ENCODE measurements at regions not wholly inside any gene's neighbourhood (a gene's known extent, or its start where the extent isn't known, plus 50 kb on each side); places are given as distances from the start of the nearest gene placed in this dataset.

DNA sequence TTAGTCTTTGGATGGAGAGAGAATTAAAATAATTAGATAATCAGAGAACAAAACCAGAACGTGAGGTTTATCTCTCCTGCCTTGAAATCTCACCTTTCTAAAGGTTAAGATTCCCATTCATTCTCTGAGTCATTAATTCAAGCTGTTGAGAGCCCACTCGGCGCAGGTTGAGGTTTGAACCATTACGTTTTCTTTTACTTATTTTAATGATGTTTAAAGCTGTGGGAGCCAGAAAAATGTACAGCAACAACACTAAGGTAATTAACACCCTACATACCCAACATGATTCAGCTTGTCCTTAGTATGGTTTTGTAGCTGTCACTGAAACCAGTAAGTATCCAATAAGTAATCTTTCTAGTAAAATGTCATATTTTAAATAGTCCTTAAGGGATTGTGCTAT, 153.0 kb upstream of the ANK3 start:
- Histone ChIP-seq H3K27me3 (ENCODE audit: control insufficient read depth in 1 of 2, insufficient read depth in 2 of 2, low read length in 2 of 2) (no peaks in the 10 kb centered on the region), H3K9me3 (ENCODE audit: control insufficient read depth in 1 of 2, insufficient read depth in 1 of 2, low read length in 2 of 2) (no peaks in the 10 kb centered on the region), H3K4me1 (ENCODE audit: insufficient read depth, low read length) (no peaks in the 10 kb centered on the region), H3K4me3 (ENCODE audit: low read length) (no peak overlapping the region), H3K27ac (ENCODE audit: low read depth in 1 of 2, low read length in 2 of 2) (no peak overlapping the region), H3K36me3 (ENCODE audit: insufficient read depth, low read length) (no peaks in the 10 kb centered on the region)
- TF ChIP-seq, protein P1, sequence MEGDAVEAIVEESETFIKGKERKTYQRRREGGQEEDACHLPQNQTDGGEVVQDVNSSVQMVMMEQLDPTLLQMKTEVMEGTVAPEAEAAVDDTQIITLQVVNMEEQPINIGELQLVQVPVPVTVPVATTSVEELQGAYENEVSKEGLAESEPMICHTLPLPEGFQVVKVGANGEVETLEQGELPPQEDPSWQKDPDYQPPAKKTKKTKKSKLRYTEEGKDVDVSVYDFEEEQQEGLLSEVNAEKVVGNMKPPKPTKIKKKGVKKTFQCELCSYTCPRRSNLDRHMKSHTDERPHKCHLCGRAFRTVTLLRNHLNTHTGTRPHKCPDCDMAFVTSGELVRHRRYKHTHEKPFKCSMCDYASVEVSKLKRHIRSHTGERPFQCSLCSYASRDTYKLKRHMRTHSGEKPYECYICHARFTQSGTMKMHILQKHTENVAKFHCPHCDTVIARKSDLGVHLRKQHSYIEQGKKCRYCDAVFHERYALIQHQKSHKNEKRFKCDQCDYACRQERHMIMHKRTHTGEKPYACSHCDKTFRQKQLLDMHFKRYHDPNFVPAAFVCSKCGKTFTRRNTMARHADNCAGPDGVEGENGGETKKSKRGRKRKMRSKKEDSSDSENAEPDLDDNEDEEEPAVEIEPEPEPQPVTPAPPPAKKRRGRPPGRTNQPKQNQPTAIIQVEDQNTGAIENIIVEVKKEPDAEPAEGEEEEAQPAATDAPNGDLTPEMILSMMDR (IDR thresholded peaks at IDR 0.05): no peak
- Mint-ChIP-seq H3K36me3 (ENCODE audit: low read depth) (no peaks in the 10 kb centered on the region), H3K9me3 (no peaks in the 10 kb centered on the region), H3K4me1 (ENCODE audit: low read depth) (peaks cover 14% of the 10 kb centered on the region), H3K27me3 (no peaks in the 10 kb centered on the region), H3K27ac (no peak overlapping the region), H3K4me3 (no peak overlapping the region)
- ChIA-PET CTCF (no interaction called here), POLR2A (no interaction called here)
- intact Hi-C loops (cut with DNase I, micrococcal nuclease): no loop called here
- DNase-seq (no peak), ATAC-seq (ENCODE audit: poor library complexity) (no peak)

DNA sequence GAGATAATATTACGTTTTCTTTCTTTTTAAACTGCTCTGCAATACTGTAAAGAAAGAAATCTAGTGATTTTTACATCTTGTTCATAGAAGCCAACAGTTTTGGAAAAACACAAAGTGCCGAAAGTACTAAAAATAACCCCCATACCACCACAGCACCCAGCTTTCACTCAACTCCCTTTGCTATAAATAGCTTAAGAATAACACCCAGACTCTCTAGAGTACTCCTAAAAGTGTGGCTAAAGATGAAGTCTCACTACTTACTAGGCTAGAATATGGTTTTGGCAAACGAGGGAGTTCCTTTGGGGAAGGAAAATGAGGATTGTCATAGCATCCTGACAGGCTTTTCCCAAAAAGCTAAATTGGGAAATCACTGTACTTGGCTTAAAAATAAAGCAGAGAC, 151.8 kb upstream of the ANK3 start:
- no peaks in the 10 kb centered on the region for H3K27me3 ChIP-seq (ENCODE audit: control insufficient read depth in 1 of 2, insufficient read depth in 2 of 2, low read length in 2 of 2)
- H3K27ac Mint-ChIP-seq: no peak overlapping the region
- no peaks in the 10 kb centered on the region for H3K36me3 Mint-ChIP-seq (ENCODE audit: low read depth)
- POLR2A ChIA-PET: no interaction called here
- no peak overlapping the region for H3K4me3 ChIP-seq (ENCODE audit: low read length)
- DNase-seq: no peak
- CTCF ChIA-PET: no interaction called here
- H3K9me3 ChIP-seq (ENCODE audit: control insufficient read depth in 1 of 2, insufficient read depth in 1 of 2, low read length in 2 of 2): no peaks in the 10 kb centered on the region
- H3K4me3 Mint-ChIP-seq: no peak overlapping the region
- H3K9me3 Mint-ChIP-seq: no peaks in the 10 kb centered on the region
- H3K27ac ChIP-seq (ENCODE audit: low read depth in 1 of 2, low read length in 2 of 2): no peak overlapping the region
- TF ChIP-seq, protein P1 (IDR thresholded peaks at IDR 0.05): no peak
- no peak for ATAC-seq (ENCODE audit: poor library complexity)
- peaks cover 14% of the 10 kb centered on the region for H3K4me1 Mint-ChIP-seq (ENCODE audit: low read depth)
- H3K27me3 Mint-ChIP-seq: no peaks in the 10 kb centered on the region
- intact Hi-C loops (cut with DNase I, micrococcal nuclease): no loop called here
- H3K4me1 ChIP-seq (ENCODE audit: insufficient read depth, low read length): no peaks in the 10 kb centered on the region
- H3K36me3 ChIP-seq (ENCODE audit: insufficient read depth, low read length): no peaks in the 10 kb centered on the region

DNA sequence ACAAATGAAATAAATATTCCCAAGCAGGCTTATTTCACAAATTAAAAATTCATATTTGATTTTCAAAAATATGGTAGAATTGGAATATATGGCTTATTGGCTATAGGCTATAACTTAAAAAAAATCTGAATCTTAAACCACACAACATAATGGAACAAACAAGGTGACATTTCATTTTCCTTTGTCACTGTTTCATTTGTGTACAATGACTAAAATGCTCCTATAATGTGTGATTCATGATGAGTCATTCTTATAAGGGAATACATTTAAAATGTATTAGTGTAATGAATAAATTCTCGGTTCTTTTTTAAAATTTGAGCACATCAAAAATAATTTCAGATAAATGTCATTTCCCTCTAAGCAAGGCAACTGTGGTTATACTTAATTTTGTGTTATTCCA, 148.0 kb upstream of the ANK3 start:
- Mint-ChIP-seq H3K9me3 (no peaks in the 10 kb centered on the region), H3K27me3 (no peaks in the 10 kb centered on the region), H3K4me3 (no peak overlapping the region), H3K36me3 (ENCODE audit: low read depth) (peaks cover 17% of the 10 kb centered on the region), H3K4me1 (ENCODE audit: low read depth) (peaks cover 9% of the 10 kb centered on the region), H3K27ac (no peak overlapping the region)
- POLR2A ChIA-PET: no interaction called here
- Histone ChIP-seq H3K4me3 (ENCODE audit: low read length) (no peak overlapping the region), H3K36me3 (ENCODE audit: insufficient read depth, low read length) (peaks cover 3% of the 10 kb centered on the region), H3K4me1 (ENCODE audit: insufficient read depth, low read length) (no peaks in the 10 kb centered on the region), H3K27ac (ENCODE audit: low read depth in 1 of 2, low read length in 2 of 2) (no peak overlapping the region), H3K9me3 (ENCODE audit: control insufficient read depth in 1 of 2, insufficient read depth in 1 of 2, low read length in 2 of 2) (no peaks in the 10 kb centered on the region), H3K27me3 (ENCODE audit: control insufficient read depth in 1 of 2, insufficient read depth in 2 of 2, low read length in 2 of 2) (no peaks in the 10 kb centered on the region)
- ATAC-seq (ENCODE audit: poor library complexity) (no peak), DNase-seq (no peak)
- CTCF ChIA-PET: no interaction called here
- intact Hi-C loops (cut with DNase I, micrococcal nuclease): no loop called here
- TF ChIP-seq, protein P1 (IDR thresholded peaks at IDR 0.05): no peak
